CD14-positive monocyte (primary cell): ENCODE measurements at regions not wholly inside any gene's neighbourhood (a gene's known extent, or its start where the extent isn't known, plus 50 kb on each side); places are given as distances from the start of the nearest gene placed in this dataset.

Experiments used
- DNase-seq, 3 donors: peaks; one replicate each; pipeline ENCODE4 v3.0.0-alpha.2; 2011 to 2022
- H2AFZ ChIP-seq: 2 replicates; pipeline ENCODE4 v1.6.0; 2012; ENCODE audit warnings: mild to moderate bottlenecking, low read depth, low read length, inconsistent platforms; ENCODE audit not compliant: insufficient read depth, poor library complexity, severe bottlenecking
- H3K27ac ChIP-seq, 2 donors: 1 replicate in 1 of 2; 2 replicates in 1 of 2; pipeline ENCODE4 v1.5.1; 2012 to 2013; ENCODE audit warnings: low read length in 2 of 2, control low read depth in 1 of 2, inconsistent platforms in 1 of 2, low read depth in 1 of 2, mild to moderate bottlenecking in 1 of 2
- H3K27me3 ChIP-seq, 2 donors: one replicate each; pipeline versions ENCODE4 v1.6.0 to v1.6.1; 2011 to 2013; ENCODE audit warnings: low read length in 2 of 2; ENCODE audit not compliant: control insufficient read depth in 2 of 2, insufficient read depth in 2 of 2
- H3K36me3 ChIP-seq, 2 donors: replicated peaks in 1 of 2; 1 replicate in 1 of 2; 2 replicates in 1 of 2; pipeline versions ENCODE4 v1.5.1 to v1.6.1; 2012 to 2013; ENCODE audit warnings: low read length in 2 of 2, control low read depth in 1 of 2, inconsistent platforms in 1 of 2, mild to moderate bottlenecking in 1 of 2; ENCODE audit not compliant: insufficient read depth in 2 of 2, control insufficient read depth in 1 of 2
- H3K4me1 ChIP-seq, 2 donors: 1 replicate in 1 of 2; 2 replicates in 1 of 2; pipeline versions ENCODE4 v1.5.1 to v1.6.1; 2012 to 2013; ENCODE audit warnings: low read length in 2 of 2, control low read depth in 1 of 2, inconsistent platforms in 1 of 2, mild to moderate bottlenecking in 1 of 2, moderate library complexity in 1 of 2; ENCODE audit not compliant: insufficient read depth in 2 of 2, control insufficient read depth in 1 of 2
- H3K4me2 ChIP-seq: replicated peaks from 2 replicates; pipeline ENCODE3; 2012; ENCODE audit warnings: low read length, moderate library complexity, mild to moderate bottlenecking; ENCODE audit not compliant: poor library complexity, severe bottlenecking; ENCODE audit errors: extremely low read depth
- H3K4me3 ChIP-seq, 3 experiments: fragments of 200-600 bp in 1 of 3; sonication (generic) in 1 of 3; replicated peaks in 1 of 3; 1 replicate in 2 of 3; 2 replicates in 1 of 3; pipeline ENCODE4 v1.5.1; 2011 to 2013; ENCODE audit warnings: low read length in 3 of 3, mild to moderate bottlenecking in 3 of 3, control low read depth in 2 of 3, low read depth in 2 of 3, inconsistent platforms in 1 of 3, moderate library complexity in 1 of 3
- H3K79me2 ChIP-seq: 2 replicates; pipeline ENCODE4 v1.6.0; 2012; ENCODE audit warnings: mild to moderate bottlenecking, control low read depth, inconsistent platforms, low read length, moderate library complexity; ENCODE audit not compliant: insufficient read depth
- H3K9ac ChIP-seq: 2 replicates; pipeline ENCODE4 v1.6.0; 2017; ENCODE audit warnings: low read length, mild to moderate bottlenecking; ENCODE audit not compliant: insufficient read depth, poor library complexity, severe bottlenecking
- H3K9me3 ChIP-seq, 2 donors: replicated peaks in 1 of 2; 1 replicate in 1 of 2; 2 replicates in 1 of 2; pipeline versions ENCODE4 v1.5.1 to v1.6.1; 2012 to 2013; ENCODE audit warnings: low read length in 2 of 2, control low read depth in 1 of 2; ENCODE audit not compliant: control insufficient read depth in 1 of 2, insufficient read depth in 1 of 2
- H4K20me1 ChIP-seq: 2 replicates; pipeline ENCODE4 v1.6.0; 2012; ENCODE audit warnings: mild to moderate bottlenecking, low read length, control low read depth, moderate library complexity; ENCODE audit not compliant: insufficient read depth
- H3K27ac Mint-ChIP-seq, 7 donors: one replicate each; pipeline ENCODE4 v1.8.0; 2020; ENCODE audit warnings: mild to moderate bottlenecking in 7 of 7, mixed read lengths in 7 of 7, moderate library complexity in 6 of 7, inconsistent platforms in 2 of 7
- H3K27me3 Mint-ChIP-seq, 3 donors: one replicate each; pipeline ENCODE4 v1.8.0; 2021 to 2022; ENCODE audit warnings: low read depth in 3 of 3, mild to moderate bottlenecking in 3 of 3, mixed read lengths in 3 of 3, moderate library complexity in 3 of 3, inconsistent platforms in 1 of 3
- H3K36me3 Mint-ChIP-seq, 2 donors: one replicate each; pipeline ENCODE4 v1.8.0; 2020; ENCODE audit warnings: mixed read lengths in 2 of 2, inconsistent platforms in 1 of 2, mild to moderate bottlenecking in 1 of 2
- H3K4me1 Mint-ChIP-seq: one replicate; pipeline ENCODE4 v1.8.0; 2020; ENCODE audit warnings: mild to moderate bottlenecking, mixed read lengths
- H3K4me3 Mint-ChIP-seq, 2 donors: one replicate each; pipeline ENCODE4 v1.8.0; 2020; ENCODE audit warnings: mild to moderate bottlenecking in 2 of 2, mixed read lengths in 2 of 2, moderate library complexity in 1 of 2
- H3K9me3 Mint-ChIP-seq, 7 donors: one replicate each; pipeline ENCODE4 v1.8.0; 2020 to 2022; ENCODE audit warnings: mixed read lengths in 7 of 7, mild to moderate bottlenecking in 6 of 7, moderate library complexity in 6 of 7, inconsistent platforms in 2 of 7
- WGBS: methylation state at CpG from one replicate; pipeline ENCODE4 v1.1.5; 2013; ENCODE audit warnings: missing lambda C conversion rate; ENCODE audit not compliant: insufficient coverage; 5-methylcytosine and 5-hydroxymethylcytosine counted together
- intact Hi-C, 2 donors: fragments of 100-400 bp; cut with micrococcal nuclease; formaldehyde crosslinking; loops; one replicate each; pipeline versions ENCODE4 v1.15.0 to v1.15.1; 2023
- TF ChIP-seq, protein P1 (sequence below): fragments of 200-600 bp; IDR thresholded peaks from one replicate; pipeline ENCODE4 v1.8.0; 2022; ENCODE audit warnings: antibody characterized with exemption, mild to moderate bottlenecking

- Histone ChIP-seq H3K27ac (no peak overlapping the region), H3K4me3 (no peak overlapping the region), H3K79me2 (peaks cover 55% of the 10 kb centered on the region), H3K9me3 (no peaks in the 10 kb centered on the region), H3K9ac (no peak overlapping the region), H2AFZ (no peak overlapping the region), H3K27me3 (no peaks in the 10 kb centered on the region), H3K4me1 (peaks cover 10 to 18% of the 10 kb centered on the region in 2 donors), H3K36me3 (peaks cover 0 to 20% of the 10 kb centered on the region in 2 donors), H3K4me2 (no peak overlapping the region), H4K20me1 (no peaks in the 10 kb centered on the region)
- peaks cover 0 to 5% (median 0%) of the 10 kb centered on the region in 7 donors for H3K9me3 Mint-ChIP-seq
- peak in 2 of 3 donors; percentile 15 to 17 for DNase-seq
- TF ChIP-seq, protein P1, sequence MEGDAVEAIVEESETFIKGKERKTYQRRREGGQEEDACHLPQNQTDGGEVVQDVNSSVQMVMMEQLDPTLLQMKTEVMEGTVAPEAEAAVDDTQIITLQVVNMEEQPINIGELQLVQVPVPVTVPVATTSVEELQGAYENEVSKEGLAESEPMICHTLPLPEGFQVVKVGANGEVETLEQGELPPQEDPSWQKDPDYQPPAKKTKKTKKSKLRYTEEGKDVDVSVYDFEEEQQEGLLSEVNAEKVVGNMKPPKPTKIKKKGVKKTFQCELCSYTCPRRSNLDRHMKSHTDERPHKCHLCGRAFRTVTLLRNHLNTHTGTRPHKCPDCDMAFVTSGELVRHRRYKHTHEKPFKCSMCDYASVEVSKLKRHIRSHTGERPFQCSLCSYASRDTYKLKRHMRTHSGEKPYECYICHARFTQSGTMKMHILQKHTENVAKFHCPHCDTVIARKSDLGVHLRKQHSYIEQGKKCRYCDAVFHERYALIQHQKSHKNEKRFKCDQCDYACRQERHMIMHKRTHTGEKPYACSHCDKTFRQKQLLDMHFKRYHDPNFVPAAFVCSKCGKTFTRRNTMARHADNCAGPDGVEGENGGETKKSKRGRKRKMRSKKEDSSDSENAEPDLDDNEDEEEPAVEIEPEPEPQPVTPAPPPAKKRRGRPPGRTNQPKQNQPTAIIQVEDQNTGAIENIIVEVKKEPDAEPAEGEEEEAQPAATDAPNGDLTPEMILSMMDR = no peak
- H3K27ac Mint-ChIP-seq = peak overlapping the region in 5 of 7 donors; percentile 21 to 81 (median 27)
- peaks cover 16% of the 10 kb centered on the region for H3K4me1 Mint-ChIP-seq
- H3K27me3 Mint-ChIP-seq = no peaks in the 10 kb centered on the region
- no peak overlapping the region for H3K4me3 Mint-ChIP-seq
- WGBS = 80% methylated on average over 1 of the region's 5 CpGs
- intact Hi-C loops = no loop called here
- peaks cover 20 to 25% of the 10 kb centered on the region in 2 donors for H3K36me3 Mint-ChIP-seq
Measured at GRCh38 chr1:198879711-198880306, 241.0 kb downstream of the PTPRC start.

DNA sequence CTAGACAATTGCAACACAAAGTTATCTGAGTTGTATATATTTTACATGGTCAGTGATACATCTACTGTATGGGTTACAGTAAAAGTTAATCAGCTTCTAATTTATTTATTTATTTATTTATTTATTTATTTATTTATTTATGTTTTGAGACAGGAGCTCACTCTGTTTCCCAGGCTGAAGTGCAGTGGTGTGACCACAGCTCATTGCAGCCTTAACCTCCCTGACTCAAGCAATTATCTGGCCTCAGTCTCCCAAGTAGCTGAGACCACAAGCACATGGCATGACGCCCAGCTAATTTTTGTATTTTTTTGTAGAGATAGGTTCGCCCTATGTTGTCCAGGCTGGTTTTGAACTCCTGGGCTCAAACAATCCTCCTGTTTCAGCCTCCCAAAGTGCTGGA lies 241.6 kb downstream of the PTPRC start:
- H3K27ac ChIP-seq = peak overlapping the region; percentile 59 to 72
- 100% methylated on average over 1 of the region's 2 CpGs for WGBS
- H3K79me2 ChIP-seq = peaks cover 59% of the 10 kb centered on the region
- TF ChIP-seq, protein P1 = no peak
- peak overlapping the region; percentile 26 for H3K4me2 ChIP-seq
- peak in 1 of 3 donors; percentile 8 for DNase-seq
- H3K4me3 ChIP-seq = no peak overlapping the region
- no peaks in the 10 kb centered on the region for H4K20me1 ChIP-seq
- H3K9me3 ChIP-seq = no peaks in the 10 kb centered on the region
- H3K9me3 Mint-ChIP-seq = peaks cover 0 to 5% (median 0%) of the 10 kb centered on the region in 7 donors
- H2AFZ ChIP-seq = no peak overlapping the region
- no peaks in the 10 kb centered on the region for H3K27me3 Mint-ChIP-seq
- intact Hi-C loops = no loop called here
- no peaks in the 10 kb centered on the region for H3K27me3 ChIP-seq
- H3K9ac ChIP-seq = no peak overlapping the region
- peaks cover 16% of the 10 kb centered on the region for H3K4me1 Mint-ChIP-seq
- H3K36me3 ChIP-seq = peaks cover 0 to 20% of the 10 kb centered on the region in 2 donors
- H3K4me1 ChIP-seq = peaks cover 10 to 18% of the 10 kb centered on the region in 2 donors
- peak overlapping the region; percentile 77 to 91 (median 87) for H3K27ac Mint-ChIP-seq
- H3K4me3 Mint-ChIP-seq = no peak overlapping the region
- H3K36me3 Mint-ChIP-seq = peaks cover 21 to 23% of the 10 kb centered on the region in 2 donors
